HG03565 (cell line): ENCODE measurements at regions not wholly inside any gene's neighbourhood (a gene's known extent, or its start where the extent isn't known, plus 50 kb on each side); places are given as distances from the start of the nearest gene placed in this dataset.

Source experiments
- ATAC-seq: cut with Tn5 transposase; IDR thresholded peaks from one replicate; pipeline ENCODE4 v1.9.1; 2021; ENCODE audit warnings: mild to moderate bottlenecking, moderate library complexity; ENCODE audit not compliant: unreplicated experiment

GRCh38 chr1:200319148-200319547 lies 90.7 kb downstream of the ZNF281 start:
- no peak for ATAC-seq

GRCh38 chr1:200317236-200317635 lies 92.6 kb downstream of the ZNF281 start:
- no peak for ATAC-seq

GRCh38 chr1:200316148-200316803 lies 93.6 kb downstream of the ZNF281 start:
- no peak for ATAC-seq

GRCh38 chr1:200314085-200314750 lies 95.6 kb downstream of the ZNF281 start:
- no peak for ATAC-seq

GRCh38 chr1:200311256-200311655 lies 98.6 kb downstream of the ZNF281 start:
- ATAC-seq: no peak

- no peak for ATAC-seq
Observed at GRCh38 chr1:200310824-200311223, 99.0 kb downstream of the ZNF281 start.

GRCh38 chr1:200307755-200308066 lies 102.1 kb downstream of the ZNF281 start:
- ATAC-seq: no peak

- no peak for ATAC-seq
Observed at GRCh38 chr1:200306944-200307754, 102.7 kb downstream of the ZNF281 start.

- ATAC-seq: no peak
Observed at GRCh38 chr1:200305806-200306205, 104.0 kb downstream of the ZNF281 start.

- no peak for ATAC-seq
Observed at GRCh38 chr1:200304171-200304570, 105.7 kb downstream of the ZNF281 start.

- ATAC-seq: no peak
Observed at GRCh38 chr1:200302921-200303290, 106.9 kb downstream of the ZNF281 start.

GRCh38 chr1:200302192-200302920 lies 107.5 kb downstream of the ZNF281 start:
- ATAC-seq: peak; percentile 45

- no peak for ATAC-seq
Observed at GRCh38 chr1:200301152-200301551, 108.7 kb downstream of the ZNF281 start.

- no peak for ATAC-seq
Observed at GRCh38 chr1:200299571-200299970, 110.3 kb downstream of the ZNF281 start.

- ATAC-seq: no peak
Observed at GRCh38 chr1:200298242-200298641, 111.6 kb downstream of the ZNF281 start.

- ATAC-seq: no peak
Observed at GRCh38 chr1:200296091-200296661, 113.7 kb downstream of the ZNF281 start.

GRCh38 chr1:200294241-200294640 lies 115.6 kb downstream of the ZNF281 start:
- ATAC-seq: no peak

GRCh38 chr1:200292699-200293098 lies 117.1 kb downstream of the ZNF281 start:
- no peak for ATAC-seq

- ATAC-seq: no peak
Observed at GRCh38 chr1:200291106-200291505, 118.7 kb downstream of the ZNF281 start.

GRCh38 chr1:200290010-200290685 lies 119.7 kb downstream of the ZNF281 start:
- ATAC-seq: no peak
